ENCODE measurements at regions not wholly inside any gene's neighbourhood (a gene's known extent, or its start where the extent isn't known, plus 50 kb on each side); places are given as distances from the start of the nearest gene placed in this dataset.

DNA sequence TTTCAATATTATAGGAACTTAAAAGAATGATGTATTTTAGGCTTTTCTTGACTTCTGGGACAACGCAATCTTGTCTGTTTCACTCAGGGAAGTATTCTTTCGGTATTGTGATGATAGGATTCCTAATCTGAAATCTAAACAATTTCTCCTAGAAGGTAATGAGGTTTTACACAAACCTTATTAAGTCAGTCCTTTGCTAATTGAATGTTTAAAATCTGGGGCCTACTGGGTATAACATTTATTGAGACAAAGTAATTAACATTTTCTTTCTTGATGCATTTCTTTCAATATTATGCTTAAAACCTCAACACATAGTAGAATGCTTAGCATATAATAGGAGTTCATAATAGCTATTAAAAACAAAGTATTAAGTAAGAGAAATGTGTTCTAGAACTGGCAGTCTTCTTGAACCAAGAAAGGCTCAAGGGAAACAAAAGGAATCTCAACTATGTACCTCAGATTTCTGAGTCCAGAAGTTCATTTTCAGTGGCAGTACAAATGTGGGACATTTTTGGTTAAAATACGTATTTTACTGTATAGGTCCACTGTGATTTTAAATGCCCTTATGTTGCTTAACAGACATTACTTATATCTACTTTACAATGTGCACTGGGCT, 121.4 kb upstream of the BMP2 start:
- TF ChIP-seq ZBTB33 (IDR thresholded peaks at IDR 0.05; ENCODE audit: extremely low read depth, insufficient replicate concordance, low read length) = no peak
- TF ChIP-seq SIN3A (IDR thresholded peaks at IDR 0.05; ENCODE audit: low read depth) = no peak

Measured in HCT116 (cell line).